ENCODE measurements at regions not wholly inside any gene's neighbourhood (a gene's known extent, or its start where the extent isn't known, plus 50 kb on each side); places are given as distances from the start of the nearest gene placed in this dataset.
"Not testable (repeated sequence)": the region's sequence is repeated elsewhere in the genome, so short reads cannot be mapped to it uniquely, and the experiment has no call there.

DNA sequence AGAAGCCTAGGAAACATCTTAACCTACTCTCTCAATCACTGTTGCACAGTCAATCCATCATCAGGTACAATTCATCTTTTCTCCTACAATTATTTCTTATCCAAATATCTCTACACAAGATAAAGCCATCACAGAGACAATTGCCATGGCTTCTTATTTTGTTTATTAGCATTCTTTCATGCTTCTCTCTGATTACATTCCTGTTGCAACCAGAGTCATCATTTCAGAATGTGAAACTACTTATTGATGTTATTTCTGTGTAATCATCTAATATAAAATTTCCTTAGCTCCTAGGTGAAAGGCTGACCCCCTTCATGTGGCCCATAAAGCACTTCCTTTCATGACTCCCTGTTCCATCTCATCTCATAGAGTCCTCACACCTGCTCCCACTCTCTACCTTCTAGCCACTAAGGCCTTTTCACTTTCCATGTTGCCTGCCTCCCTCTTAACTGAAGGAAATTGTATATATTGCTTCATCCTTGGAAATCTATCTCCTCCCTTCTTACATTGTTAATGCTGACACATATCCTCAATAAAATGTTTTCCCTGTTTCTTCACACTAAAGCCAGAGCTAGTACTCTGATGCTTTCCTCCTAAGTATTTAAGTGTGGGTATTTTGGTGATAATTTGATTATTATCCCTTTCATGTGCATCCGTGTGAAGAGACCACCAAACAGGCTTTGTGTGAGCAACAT is 829.9 kb downstream of the FAT4 start:
- DNase-seq (ENCODE audit: low read depth) = peak; percentile 8

- no peak for DNase-seq (ENCODE audit: low read depth)
Measured at GRCh38 chr4:126168484-126168883, 853.7 kb downstream of the FAT4 start.

DNA sequence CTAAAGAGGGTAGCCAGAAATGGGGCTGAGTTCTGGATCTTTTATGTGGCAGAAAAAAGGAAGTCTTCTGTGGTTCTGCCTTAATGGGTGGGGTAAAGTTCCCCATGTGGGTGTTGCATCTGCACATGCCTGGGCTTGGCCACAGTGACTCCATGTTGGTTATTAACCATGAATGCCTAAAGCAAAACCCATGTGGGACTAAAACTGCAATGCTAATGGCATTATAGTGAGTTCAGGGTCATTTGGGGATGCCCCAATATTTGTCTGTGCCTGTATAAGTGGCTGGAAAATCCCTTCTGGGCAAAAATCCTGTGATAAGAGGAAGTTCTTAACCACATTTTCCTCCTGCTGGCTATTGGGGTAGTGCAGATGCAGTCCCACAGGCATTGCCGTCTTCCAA is 857.4 kb downstream of the FAT4 start:
- no peak for DNase-seq (ENCODE audit: low read depth)

GRCh38 chr4:126174627-126175026 is 859.9 kb downstream of the FAT4 start:
- DNase-seq (ENCODE audit: low read depth) = no peak

DNA sequence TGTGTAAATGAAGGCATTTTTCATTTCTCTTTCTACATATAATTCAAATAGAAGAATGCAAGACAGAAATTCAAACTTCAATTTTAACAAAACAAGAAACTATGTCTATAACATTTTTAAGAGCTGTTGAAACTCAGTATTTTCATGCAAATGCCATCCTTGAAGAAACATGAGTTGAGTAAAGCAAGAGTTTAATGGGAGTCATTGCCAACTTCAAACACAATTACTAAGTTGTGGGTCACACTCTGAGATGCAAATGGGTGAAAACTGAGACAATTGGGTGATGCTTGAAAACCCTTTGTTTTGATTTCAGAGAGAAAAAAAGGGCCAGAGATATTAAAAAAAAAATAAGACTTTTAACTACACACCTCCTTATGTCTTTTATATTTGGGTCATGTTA is 865.9 kb downstream of the FAT4 start:
- no peak for DNase-seq (ENCODE audit: low read depth)

GRCh38 chr4:126182336-126182735 is 867.6 kb downstream of the FAT4 start:
- no peak for DNase-seq (ENCODE audit: low read depth)

DNA sequence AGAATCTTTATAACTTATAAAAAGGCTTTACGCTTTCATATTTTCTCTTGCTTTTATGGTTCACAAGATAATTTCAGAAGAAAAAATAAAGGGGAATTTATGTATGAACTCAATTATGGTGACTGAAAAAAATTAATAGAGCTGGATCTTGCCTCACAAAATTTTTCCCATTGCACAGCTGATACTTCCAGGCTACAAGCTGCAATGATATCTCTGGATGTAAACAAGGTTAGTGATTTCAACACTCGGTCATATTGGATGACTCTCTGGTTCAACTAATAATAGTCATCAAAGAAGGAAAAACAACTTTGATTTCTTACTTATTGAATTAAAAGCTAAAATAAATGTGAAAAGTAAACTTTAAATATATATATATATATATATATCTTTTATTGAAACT is 868.0 kb downstream of the FAT4 start:
- no peak for DNase-seq (ENCODE audit: low read depth)

DNA sequence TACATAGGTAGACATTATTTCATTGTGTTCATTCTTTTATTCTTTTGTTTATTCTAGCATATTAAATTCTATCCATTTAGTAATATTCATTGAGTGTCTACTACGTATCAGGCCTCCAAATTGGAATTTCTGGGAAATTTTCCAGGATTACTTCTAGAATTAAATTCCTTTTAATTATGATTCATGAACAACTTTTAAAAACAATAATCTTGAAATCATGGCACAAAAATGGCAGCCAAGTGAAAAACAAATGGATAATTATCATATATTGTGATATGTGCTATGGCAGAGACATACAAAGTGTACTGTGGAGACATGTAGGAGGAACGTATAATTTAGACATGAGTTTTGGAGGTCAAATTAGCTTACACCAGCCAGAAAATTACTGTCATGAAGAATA is 868.5 kb downstream of the FAT4 start:
- DNase-seq (ENCODE audit: low read depth) = no peak

DNA sequence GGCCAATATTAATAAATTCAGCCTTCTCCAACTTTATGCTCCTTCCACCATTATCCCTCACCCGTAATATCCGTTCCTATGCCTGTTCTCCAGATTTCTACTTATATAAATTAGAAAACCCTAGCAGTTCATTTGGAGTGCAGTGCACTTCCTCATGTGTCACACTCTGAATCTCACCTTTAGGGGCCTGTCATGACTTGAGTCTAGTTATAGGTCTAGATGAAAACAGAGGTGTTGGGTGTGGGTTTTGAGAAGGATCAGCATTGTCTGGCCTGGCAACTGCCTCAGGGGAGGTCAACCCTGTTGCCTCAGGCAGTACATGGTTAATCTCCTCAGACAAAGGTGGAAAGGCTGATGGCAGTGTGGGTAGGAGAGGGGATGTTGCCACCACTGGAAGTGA is 876.8 kb downstream of the FAT4 start:
- DNase-seq (ENCODE audit: low read depth) = no peak

GRCh38 chr4:126192506-126192905 is 877.8 kb downstream of the FAT4 start:
- no peak for DNase-seq (ENCODE audit: low read depth)

DNA sequence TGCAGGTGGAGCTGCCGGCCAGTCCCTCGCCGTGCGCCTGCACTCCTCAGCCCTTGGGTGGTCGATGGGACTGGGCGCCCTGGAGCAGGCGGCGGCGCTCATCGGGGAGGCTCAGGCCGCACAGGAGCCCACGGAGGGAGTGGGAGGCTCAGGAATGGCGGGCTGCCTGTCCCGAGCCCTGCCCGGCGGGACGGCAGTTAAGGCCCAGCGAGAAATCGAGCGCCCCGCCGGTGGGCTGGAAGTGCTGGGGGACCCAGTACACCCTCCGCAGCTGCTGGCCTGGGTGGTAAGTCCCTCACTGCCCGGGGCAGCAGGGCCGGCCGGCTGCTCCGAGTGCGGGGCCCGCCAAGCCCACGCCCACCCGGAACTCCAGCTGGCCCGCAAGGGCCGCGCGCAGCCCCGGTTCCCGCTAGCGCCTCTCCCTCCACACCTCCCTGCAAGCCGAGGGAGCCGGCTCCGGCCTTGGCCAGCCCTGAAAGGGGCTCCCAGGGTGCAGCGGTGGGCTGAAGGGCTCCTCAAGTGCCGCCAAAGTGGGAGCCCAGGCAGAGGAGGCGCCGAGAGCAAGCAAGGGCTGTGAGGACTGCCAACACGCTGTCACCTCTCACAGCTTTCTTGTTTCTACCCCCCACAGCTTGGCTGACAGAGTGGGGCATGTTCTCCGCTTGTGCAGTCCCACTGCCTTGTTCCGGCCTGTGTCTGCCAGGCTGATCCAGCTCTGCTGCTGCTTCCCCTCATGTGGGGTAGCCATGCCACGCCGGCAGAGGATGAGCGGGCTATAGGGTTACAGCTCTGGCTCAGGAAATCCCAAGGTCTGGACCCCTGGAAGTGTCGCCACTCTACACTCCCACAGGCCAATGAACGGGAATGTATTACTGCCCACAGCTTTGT is 886.7 kb downstream of the FAT4 start:
- not testable (repeated sequence) for DNase-seq (ENCODE audit: low read depth)

- DNase-seq (ENCODE audit: low read depth) = no peak
Measured at GRCh38 chr4:126202226-126202625, 887.5 kb downstream of the FAT4 start.

DNA sequence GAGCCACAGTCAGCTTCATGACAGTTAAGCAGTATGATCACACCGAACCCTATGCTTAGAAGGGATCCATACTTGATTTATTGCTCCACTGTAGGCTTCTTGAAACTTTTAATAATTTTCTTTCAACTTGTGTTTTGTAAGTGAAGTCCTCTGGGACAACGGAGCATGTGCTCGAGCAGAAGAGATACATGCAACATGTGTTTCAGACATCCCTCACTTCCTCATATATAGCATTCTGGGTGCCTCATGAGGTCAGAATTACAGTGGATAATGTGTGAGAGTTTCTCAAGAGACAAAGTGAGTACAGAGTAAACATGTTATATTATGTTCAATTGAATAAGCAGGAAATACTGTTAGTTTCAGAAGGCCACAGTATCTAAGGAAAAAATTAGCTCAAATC is 893.2 kb downstream of the FAT4 start:
- no peak for DNase-seq (ENCODE audit: low read depth)

DNA sequence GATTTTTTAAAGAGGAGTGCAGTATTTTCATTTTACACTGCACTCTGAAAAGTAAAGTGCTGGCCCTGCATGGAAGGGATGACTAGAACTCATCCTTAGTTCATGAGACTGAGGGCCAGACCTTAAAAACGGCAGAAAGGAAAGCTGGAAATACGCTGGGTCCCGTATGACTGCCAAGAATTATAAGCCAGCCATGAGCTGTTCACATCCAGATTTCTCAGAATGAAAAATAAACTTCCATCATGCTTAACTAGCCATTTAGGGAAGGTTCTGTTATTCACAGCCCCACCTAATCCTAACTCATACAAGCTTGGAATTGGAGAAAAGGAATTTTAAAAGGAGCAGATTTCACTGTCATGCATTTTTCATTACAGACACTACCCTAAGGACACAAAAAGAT is 894.4 kb downstream of the FAT4 start:
- no peak for DNase-seq (ENCODE audit: low read depth)

- DNase-seq (ENCODE audit: low read depth) = no peak
Measured at GRCh38 chr4:126213996-126214395, 899.2 kb downstream of the FAT4 start.

DNA sequence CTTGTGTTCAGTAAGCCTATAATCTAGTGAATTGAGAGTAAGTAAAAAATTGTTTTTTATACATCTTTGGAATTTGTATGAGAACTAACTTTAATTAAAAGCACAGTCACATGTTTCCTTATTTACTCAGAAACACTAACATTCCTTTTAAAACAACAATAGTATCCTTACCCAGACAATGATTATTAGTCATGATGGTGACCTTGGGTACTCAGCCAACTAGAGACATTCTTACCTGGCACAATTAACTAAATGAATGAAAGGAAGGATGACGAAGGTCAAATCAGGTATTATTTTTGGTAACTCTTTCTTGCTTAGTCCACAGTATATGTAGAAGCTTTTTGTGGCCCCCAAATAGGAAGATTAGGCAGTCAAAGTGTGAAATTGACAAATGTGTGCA is 901.0 kb downstream of the FAT4 start:
- DNase-seq (ENCODE audit: low read depth) = no peak

- DNase-seq (ENCODE audit: low read depth) = no peak
Measured at GRCh38 chr4:126216611-126217010, 901.9 kb downstream of the FAT4 start.

- DNase-seq (ENCODE audit: low read depth) = no peak
Measured at GRCh38 chr4:126221282-126221681, 906.5 kb downstream of the FAT4 start.

DNA sequence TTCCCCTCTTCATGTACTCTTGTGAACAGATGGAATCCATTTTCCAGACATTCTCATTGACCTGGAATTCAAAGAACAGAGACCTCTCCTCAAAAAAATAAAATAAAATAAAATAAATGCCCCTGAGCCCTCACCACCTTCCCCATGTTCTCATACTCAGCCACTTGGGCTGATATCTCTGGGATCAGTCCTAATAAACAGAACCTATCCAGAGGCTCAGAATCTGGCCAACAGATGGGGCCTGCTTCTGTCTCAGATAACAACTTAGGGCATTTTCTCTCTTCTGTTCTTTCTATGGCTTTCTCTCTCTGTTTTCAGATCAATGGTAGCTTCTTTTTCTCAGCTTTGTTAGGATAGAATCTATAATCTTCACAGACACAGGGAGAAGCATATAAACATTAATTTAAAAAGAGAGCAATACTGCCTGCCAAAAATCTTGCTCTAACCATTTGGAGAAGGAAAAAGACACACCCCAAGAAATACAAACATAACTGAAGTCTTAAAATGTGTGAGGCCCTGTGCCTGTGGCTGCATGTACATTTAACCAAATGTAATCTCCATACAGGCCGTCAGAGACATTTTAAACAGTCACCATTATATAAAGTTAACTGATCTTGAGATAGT is 907.1 kb downstream of the FAT4 start:
- no peak for DNase-seq (ENCODE audit: low read depth)

- peak; percentile 4 for DNase-seq (ENCODE audit: low read depth)
Measured at GRCh38 chr4:126223784-126224407, 909.1 kb downstream of the FAT4 start.

GRCh38 chr4:126227428-126227827 is 912.7 kb downstream of the FAT4 start:
- no peak for DNase-seq (ENCODE audit: low read depth)

DNA sequence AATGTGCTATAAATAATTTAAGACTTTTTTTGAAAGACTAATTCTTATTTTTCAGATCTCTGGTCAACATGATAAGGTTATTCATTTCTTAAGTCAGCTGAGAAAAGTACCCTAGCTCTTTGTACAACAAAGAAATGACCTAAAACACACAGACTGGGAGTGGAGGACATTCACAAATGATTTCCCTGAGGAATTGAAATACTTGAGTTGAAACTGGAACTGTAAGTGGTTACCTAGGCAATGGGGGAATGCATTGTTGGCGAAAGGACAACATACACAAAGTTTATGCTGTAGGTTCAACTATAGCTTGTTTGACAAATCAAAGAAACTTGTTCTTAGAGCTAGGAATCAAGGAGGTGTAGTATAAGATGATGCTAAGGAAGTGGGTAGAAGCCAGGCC is 915.5 kb downstream of the FAT4 start:
- no peak for DNase-seq (ENCODE audit: low read depth)

DNA sequence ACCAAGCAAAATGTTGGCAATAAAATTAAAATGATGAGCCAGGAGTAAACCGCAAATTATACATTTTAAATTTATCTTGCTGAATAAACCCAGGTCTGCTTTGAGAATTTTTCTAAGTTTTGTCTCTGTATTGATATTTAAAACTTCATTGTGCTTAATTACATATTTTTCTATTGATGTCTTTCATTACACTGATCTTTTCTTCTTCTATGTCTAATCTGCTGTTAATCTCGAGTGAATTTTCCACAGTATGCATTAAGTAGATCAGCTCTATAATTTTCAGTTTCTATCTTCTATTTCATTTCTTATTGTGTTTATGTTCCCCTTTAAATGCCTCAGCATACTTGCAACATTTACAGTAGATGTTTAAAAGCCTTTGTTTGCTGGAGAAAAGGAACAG is 918.7 kb downstream of the FAT4 start:
- no peak for DNase-seq (ENCODE audit: low read depth)

Data from GM04504 (cell line).